GM06990 (cell line): ENCODE measurements at regions not wholly inside any gene's neighbourhood (a gene's known extent, or its start where the extent isn't known, plus 50 kb on each side); places are given as distances from the start of the nearest gene placed in this dataset.
A peak's percentile ranks its signal among the peaks of the same experiment; 100 is the strongest.

ENCODE experiments used
- DNase-seq: peaks from one replicate; pipeline ENCODE4 v3.0.0-alpha.2; 2011; ENCODE audit not compliant: insufficient read length; ENCODE audit errors: extremely low read depth
- H3K27me3 ChIP-seq: replicated peaks from 2 replicates; pipeline ENCODE4 v1.6.0; 2011; ENCODE audit warnings: low read length; ENCODE audit not compliant: control insufficient read depth, insufficient read depth
- H3K36me3 ChIP-seq: 2 replicates; pipeline ENCODE4 v1.5.1; 2011; ENCODE audit warnings: low read length; ENCODE audit not compliant: control insufficient read depth, insufficient read depth
- H3K4me3 ChIP-seq: replicated peaks from 2 replicates; pipeline ENCODE4 v1.5.1; 2011; ENCODE audit warnings: low read depth, mild to moderate bottlenecking, control low read depth, low read length
- CTCF ChIP-seq: IDR thresholded peaks from 2 replicates; pipeline ENCODE4 v1.5.1; 2011; ENCODE audit warnings: low read length, control low read depth, mild to moderate bottlenecking, inconsistent platforms; ENCODE audit not compliant: insufficient read depth, poor library complexity, severe bottlenecking

- Histone ChIP-seq H3K36me3 (no peaks in the 10 kb centered on the region), H3K27me3 (no peaks in the 10 kb centered on the region; the same call in none of the 2 replicates), H3K4me3 (no peak overlapping the region)
- no peak for TF ChIP-seq CTCF
- peak; percentile 16 for DNase-seq
These were observed 177.2 kb downstream of the GADD45G start for GRCh38 chr9:89781838-89782540.

DNA sequence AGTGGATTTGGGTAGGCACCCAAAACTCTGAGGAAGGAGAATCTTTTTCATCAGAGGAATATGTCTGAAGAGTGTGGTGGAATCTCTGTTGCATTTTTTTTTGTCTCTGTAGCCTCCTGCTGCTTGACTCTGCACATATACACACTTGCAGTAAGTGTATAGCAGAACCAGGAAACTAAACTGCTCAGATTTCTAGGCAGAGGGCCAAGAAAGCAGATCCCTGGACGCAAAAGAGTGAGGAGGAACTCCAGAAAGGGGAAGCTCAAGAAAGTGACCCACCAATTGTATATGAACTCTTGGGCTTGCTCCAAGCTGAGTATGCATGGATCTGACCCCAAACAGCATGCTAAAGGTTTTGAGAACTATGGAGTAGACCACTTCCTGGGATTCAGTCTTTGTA, 181.8 kb downstream of the GADD45G start:
- Histone ChIP-seq H3K36me3 (no peaks in the 10 kb centered on the region), H3K4me3 (no peak overlapping the region), H3K27me3 (no peaks in the 10 kb centered on the region; the same call in none of the 2 replicates)
- no peak for TF ChIP-seq CTCF
- no peak for DNase-seq

DNA sequence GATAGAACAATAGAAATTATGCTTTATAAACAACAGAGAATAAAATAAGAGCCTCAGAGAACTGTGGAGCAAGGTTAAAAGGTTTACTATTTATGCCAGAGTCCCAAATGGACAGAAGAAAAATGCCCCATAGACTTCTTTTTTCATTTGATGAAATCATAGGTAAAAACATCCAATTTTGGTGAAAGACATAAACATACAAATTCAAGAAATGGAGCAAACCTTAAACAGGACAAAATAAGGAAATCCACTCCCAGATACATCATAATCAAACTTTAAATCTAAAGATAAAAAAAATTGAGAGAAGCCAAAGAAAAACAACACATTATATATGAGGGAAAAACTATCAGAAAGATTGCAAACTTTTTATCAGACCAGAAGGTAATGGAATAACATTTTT, 182.8 kb downstream of the GADD45G start:
- Histone ChIP-seq H3K4me3 (no peak overlapping the region), H3K36me3 (no peaks in the 10 kb centered on the region), H3K27me3 (no peaks in the 10 kb centered on the region; the same call in none of the 2 replicates)
- no peak for TF ChIP-seq CTCF
- DNase-seq = no peak

DNA sequence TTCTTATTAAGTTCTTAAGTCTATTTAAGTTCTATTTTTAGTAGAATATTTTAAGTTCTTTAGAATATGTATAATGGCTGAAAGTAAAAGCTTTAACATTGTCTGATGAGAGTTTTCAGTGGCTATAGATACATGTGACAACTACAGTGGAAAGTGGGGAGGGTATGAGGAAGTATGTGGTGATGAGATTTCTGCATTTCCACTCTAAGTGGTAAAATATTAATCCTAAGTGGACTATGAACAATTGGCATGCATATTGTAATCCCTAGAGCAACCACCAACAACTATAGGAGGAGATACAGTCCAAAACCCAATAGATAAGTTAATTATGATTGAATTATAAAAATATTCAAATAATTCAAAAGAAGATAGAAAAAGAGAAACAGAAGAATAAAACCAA, 183.6 kb downstream of the GADD45G start:
- no peaks in the 10 kb centered on the region for H3K36me3 ChIP-seq
- no peaks in the 10 kb centered on the region; the same call in none of the 2 replicates for H3K27me3 ChIP-seq
- H3K4me3 ChIP-seq = no peak overlapping the region
- DNase-seq = no peak
- TF ChIP-seq CTCF = no peak

GRCh38 chr9:89789922-89790510, 185.2 kb downstream of the GADD45G start:
- H3K27me3 ChIP-seq = no peaks in the 10 kb centered on the region; the same call in none of the 2 replicates
- H3K4me3 ChIP-seq = no peak overlapping the region
- no peak for DNase-seq
- H3K36me3 ChIP-seq = no peaks in the 10 kb centered on the region
- no peak for TF ChIP-seq CTCF
